HFFc6 (cell line): ENCODE measurements at regions not wholly inside any gene's neighbourhood (a gene's known extent, or its start where the extent isn't known, plus 50 kb on each side); places are given as distances from the start of the nearest gene placed in this dataset.

Experiments used
- DNase-seq: peaks from one replicate; pipeline ENCODE4 v3.0.0-alpha.2; 2018
- H3K27ac Mint-ChIP-seq: 2 replicates; pipeline ENCODE4 v1.8.0; 2020; ENCODE audit warnings: mild to moderate bottlenecking, mixed read lengths
- H3K27me3 Mint-ChIP-seq: 2 replicates; pipeline ENCODE4 v1.8.0; 2021; ENCODE audit warnings: mild to moderate bottlenecking, moderate library complexity, mixed read lengths; ENCODE audit not compliant: insufficient read depth
- H3K36me3 Mint-ChIP-seq: 2 replicates; pipeline ENCODE4 v1.8.0; 2021; ENCODE audit warnings: low read depth, mixed read lengths
- H3K4me1 Mint-ChIP-seq: 2 replicates; pipeline ENCODE4 v1.8.0; 2020; ENCODE audit warnings: low read depth, mixed read lengths
- H3K4me3 Mint-ChIP-seq: 2 replicates; pipeline ENCODE4 v1.8.0; 2020; ENCODE audit warnings: mild to moderate bottlenecking, moderate library complexity, mixed read lengths
- H3K9me3 Mint-ChIP-seq: 2 replicates; pipeline ENCODE4 v1.8.0; 2020; ENCODE audit warnings: mild to moderate bottlenecking, mixed read lengths
- TF ChIP-seq, protein P1 (sequence below): fragments of 200-600 bp; sonication (generic); IDR thresholded peaks from 2 replicates; pipeline ENCODE4 v1.5.0; 2021; ENCODE audit warnings: antibody characterized with exemption, mild to moderate bottlenecking

- Mint-ChIP-seq H3K27ac (no peak overlapping the region), H3K9me3 (peaks cover 39% of the 10 kb centered on the region), H3K36me3 (peaks cover 4% of the 10 kb centered on the region; the same call in 1 of the 2 replicates), H3K4me3 (no peak overlapping the region), H3K27me3 (peaks cover 1% of the 10 kb centered on the region), H3K4me1 (no peaks in the 10 kb centered on the region)
- no peak for DNase-seq
- TF ChIP-seq, protein P1, sequence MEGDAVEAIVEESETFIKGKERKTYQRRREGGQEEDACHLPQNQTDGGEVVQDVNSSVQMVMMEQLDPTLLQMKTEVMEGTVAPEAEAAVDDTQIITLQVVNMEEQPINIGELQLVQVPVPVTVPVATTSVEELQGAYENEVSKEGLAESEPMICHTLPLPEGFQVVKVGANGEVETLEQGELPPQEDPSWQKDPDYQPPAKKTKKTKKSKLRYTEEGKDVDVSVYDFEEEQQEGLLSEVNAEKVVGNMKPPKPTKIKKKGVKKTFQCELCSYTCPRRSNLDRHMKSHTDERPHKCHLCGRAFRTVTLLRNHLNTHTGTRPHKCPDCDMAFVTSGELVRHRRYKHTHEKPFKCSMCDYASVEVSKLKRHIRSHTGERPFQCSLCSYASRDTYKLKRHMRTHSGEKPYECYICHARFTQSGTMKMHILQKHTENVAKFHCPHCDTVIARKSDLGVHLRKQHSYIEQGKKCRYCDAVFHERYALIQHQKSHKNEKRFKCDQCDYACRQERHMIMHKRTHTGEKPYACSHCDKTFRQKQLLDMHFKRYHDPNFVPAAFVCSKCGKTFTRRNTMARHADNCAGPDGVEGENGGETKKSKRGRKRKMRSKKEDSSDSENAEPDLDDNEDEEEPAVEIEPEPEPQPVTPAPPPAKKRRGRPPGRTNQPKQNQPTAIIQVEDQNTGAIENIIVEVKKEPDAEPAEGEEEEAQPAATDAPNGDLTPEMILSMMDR, result no peak
Observed at GRCh38 chr22:34113381-34113780, 193.1 kb upstream of the LARGE1 start.

DNA sequence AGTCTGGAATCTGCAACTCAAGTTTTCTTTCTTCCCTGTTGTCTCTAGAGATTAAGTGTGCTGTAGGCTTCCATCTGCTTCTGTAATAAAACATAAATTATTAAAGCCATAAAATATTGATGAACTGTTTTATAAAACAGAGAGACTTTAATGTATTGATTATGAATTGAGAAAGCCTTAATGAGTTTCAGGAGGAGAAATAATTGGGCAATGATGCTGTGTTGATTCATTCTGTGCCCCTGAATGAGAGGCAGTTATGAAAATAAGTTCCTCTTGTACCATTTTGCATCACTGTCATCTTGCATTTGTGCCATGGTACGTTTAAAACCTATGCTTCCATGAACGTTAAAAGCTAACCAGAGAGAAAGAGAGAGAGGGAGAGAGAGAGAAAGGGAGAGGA, 194.1 kb upstream of the LARGE1 start:
- Mint-ChIP-seq H3K4me3 (no peak overlapping the region), H3K4me1 (no peaks in the 10 kb centered on the region), H3K36me3 (peaks cover 3% of the 10 kb centered on the region; the same call in 1 of the 2 replicates), H3K9me3 (peaks cover 39% of the 10 kb centered on the region), H3K27ac (no peak overlapping the region), H3K27me3 (peaks cover 1% of the 10 kb centered on the region)
- TF ChIP-seq, protein P1, result no peak
- no peak for DNase-seq

DNA sequence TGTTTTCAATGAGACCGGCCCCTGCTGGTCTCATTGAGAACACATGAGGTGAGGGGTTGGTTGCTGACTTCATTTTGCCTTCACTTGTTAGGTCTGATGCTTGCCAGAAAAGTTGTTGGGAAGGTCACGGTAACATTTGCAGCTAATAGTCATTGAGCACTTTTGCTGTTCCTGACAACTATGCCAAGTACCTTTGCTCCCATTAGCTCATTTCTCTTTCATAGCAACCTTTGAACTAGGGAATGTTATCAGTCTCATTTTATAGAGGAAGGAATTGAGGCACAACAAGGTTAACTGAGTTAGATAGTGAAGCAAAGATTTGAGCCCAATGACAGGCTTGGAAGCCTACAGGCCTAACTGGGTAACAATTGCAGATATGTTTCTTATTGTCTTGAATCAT, 195.4 kb upstream of the LARGE1 start:
- no peaks in the 10 kb centered on the region; the same call in 1 of the 2 replicates for H3K36me3 Mint-ChIP-seq
- H3K27me3 Mint-ChIP-seq, result peaks cover 1% of the 10 kb centered on the region
- H3K9me3 Mint-ChIP-seq, result peaks cover 42% of the 10 kb centered on the region
- TF ChIP-seq, protein P1, result no peak
- H3K4me3 Mint-ChIP-seq, result no peak overlapping the region
- H3K27ac Mint-ChIP-seq, result no peak overlapping the region
- no peaks in the 10 kb centered on the region for H3K4me1 Mint-ChIP-seq
- DNase-seq, result no peak

DNA sequence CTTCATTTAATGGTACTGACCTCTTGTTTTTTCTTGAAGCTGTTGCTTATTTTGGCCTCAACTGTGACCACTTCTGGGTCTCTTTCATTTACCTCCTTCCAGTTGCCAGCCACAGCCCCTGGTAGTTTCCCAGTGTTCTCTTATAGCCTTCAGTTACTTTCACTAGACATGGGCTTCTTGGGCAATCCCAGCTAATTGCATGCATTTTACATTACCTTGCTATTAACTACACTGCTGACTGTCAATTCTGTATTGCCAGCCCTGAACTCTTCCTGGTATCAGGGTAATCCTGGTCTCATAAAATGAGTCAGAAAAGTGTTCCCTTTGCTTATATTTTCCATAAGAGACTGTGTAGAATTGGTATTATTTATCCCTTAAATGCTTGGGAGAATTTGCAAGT, 195.8 kb upstream of the LARGE1 start:
- TF ChIP-seq, protein P1, result no peak
- Mint-ChIP-seq H3K27ac (no peak overlapping the region), H3K9me3 (peaks cover 40% of the 10 kb centered on the region), H3K27me3 (peaks cover 1% of the 10 kb centered on the region), H3K4me3 (no peak overlapping the region), H3K4me1 (no peaks in the 10 kb centered on the region), H3K36me3 (no peaks in the 10 kb centered on the region; the same call in 1 of the 2 replicates)
- DNase-seq, result no peak

DNA sequence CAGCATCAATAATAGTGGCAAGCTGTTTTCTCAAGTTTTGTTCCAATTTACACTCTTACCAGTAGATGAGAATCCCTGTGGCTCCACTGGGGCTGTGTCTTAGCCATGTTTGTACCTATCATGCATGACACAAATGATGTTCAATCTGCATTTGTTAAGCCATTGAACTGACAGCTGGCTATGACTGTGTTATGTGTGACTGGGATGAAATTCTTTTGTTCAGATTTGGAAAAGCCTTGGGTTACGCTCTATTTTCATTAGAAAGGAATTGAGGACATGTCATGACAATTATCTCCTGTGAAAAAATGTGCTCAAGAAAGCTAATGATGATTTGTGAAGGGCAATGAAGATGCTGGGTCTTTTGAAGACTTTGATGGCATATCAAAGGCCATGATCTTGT, 201.8 kb upstream of the LARGE1 start:
- Mint-ChIP-seq H3K36me3 (peaks cover 5% of the 10 kb centered on the region; the same call in 1 of the 2 replicates), H3K9me3 (peaks cover 45% of the 10 kb centered on the region), H3K4me1 (no peaks in the 10 kb centered on the region), H3K27me3 (no peaks in the 10 kb centered on the region; the same call in 1 of the 2 replicates), H3K4me3 (no peak overlapping the region), H3K27ac (no peak overlapping the region)
- TF ChIP-seq, protein P1, result no peak
- DNase-seq, result no peak
